Endothelial cell of umbilical vein (primary cell): ENCODE measurements at regions not wholly inside any gene's neighbourhood (a gene's known extent, or its start where the extent isn't known, plus 50 kb on each side); places are given as distances from the start of the nearest gene placed in this dataset.

Source experiments
- BruUV-seq: library from RNA; stranded (reverse); fragments of 400-500 nt; replicated peaks from 2 replicates; lab custom pipeline; 2021; lab: Mats Ljungman, UMichigan
- CTCF ChIA-PET: fragments of 300-600, 350-600 bp; sonication (Branson Sonifier 250); formaldehyde crosslinking; loops from one replicate; lab custom pipeline; 2021; ENCODE audit warnings: antibody characterized with exemption, inconsistent platforms; lab: Charles Lee
- POLR2A ChIA-PET: fragments of 300-600, 350-600 bp; sonication (Branson Sonifier 250); formaldehyde crosslinking; loops from one replicate; lab custom pipeline; 2021; ENCODE audit warnings: antibody characterized with exemption, inconsistent platforms; lab: Charles Lee
- DNase-seq: peaks from one replicate; pipeline ENCODE4 v3.0.0-alpha.2; 2011; ENCODE audit warnings: low read depth, low spot score
- FAIRE-seq: peaks from 2 replicates; lab custom pipeline; 2011; peaks lifted over from hg19 to GRCh38; lab: Jason Lieb, UNC
- H2AFZ ChIP-seq: 2 replicates; pipeline ENCODE4 v1.6.0; 2012; ENCODE audit warnings: low read depth, low read length, control low read depth, inconsistent platforms
- H3K27ac ChIP-seq: 2 replicates; pipeline ENCODE4 v1.5.1; 2011; ENCODE audit warnings: low read depth, mild to moderate bottlenecking, control low read depth, low read length, moderate library complexity; ENCODE audit not compliant: insufficient read depth
- H3K27me3 ChIP-seq, 2 experiments: 2 replicates each; pipeline versions ENCODE4 v1.6.0 to v1.6.1; 2011; ENCODE audit warnings: low read length in 2 of 2, mixed read lengths in 1 of 2; ENCODE audit not compliant: control insufficient read depth in 2 of 2, insufficient read depth in 2 of 2
- H3K36me3 ChIP-seq, 2 experiments: 2 replicates in 1 of 2; 3 replicates in 1 of 2; pipeline ENCODE4 v1.5.1; 2011; ENCODE audit warnings: low read length in 2 of 2, mild to moderate bottlenecking in 1 of 2, moderate library complexity in 1 of 2; ENCODE audit not compliant: control insufficient read depth in 2 of 2, insufficient read depth in 2 of 2; ENCODE audit errors: extremely low read depth in 1 of 2
- H3K4me1 ChIP-seq: 3 replicates; pipeline ENCODE4 v1.5.1; 2011; ENCODE audit warnings: mild to moderate bottlenecking, low read length; ENCODE audit not compliant: control insufficient read depth, insufficient read depth; ENCODE audit errors: extremely low read depth
- H3K4me2 ChIP-seq: 2 replicates; pipeline ENCODE4 v1.6.1; 2011; ENCODE audit warnings: low read length, control low read depth, mixed read lengths; ENCODE audit not compliant: insufficient read depth
- H3K4me3 ChIP-seq, 3 experiments: fragments of 200-600 bp in 1 of 3; sonication (generic), shearing (Covaris generic) in 1 of 3; replicated peaks in 1 of 3; 2 replicates each; pipeline ENCODE4 v1.5.1; 2011 to 2016; ENCODE audit warnings: control low read depth in 3 of 3, low read length in 3 of 3, mild to moderate bottlenecking in 2 of 3, inconsistent platforms in 1 of 3, low read depth in 1 of 3, moderate library complexity in 1 of 3; ENCODE audit not compliant: insufficient read depth in 1 of 3
- H3K79me2 ChIP-seq: 2 replicates; pipeline ENCODE4 v1.6.0; 2012; ENCODE audit warnings: low read length, inconsistent platforms; ENCODE audit not compliant: control insufficient read depth, insufficient read depth
- H3K9ac ChIP-seq: replicated peaks from 2 replicates; pipeline ENCODE3; 2011; ENCODE audit warnings: low read length, control low read depth; ENCODE audit not compliant: insufficient read depth; ENCODE audit errors: extremely low read depth
- H3K9me1 ChIP-seq: replicated peaks from 3 replicates; pipeline ENCODE4 v1.6.0; 2011; ENCODE audit warnings: mild to moderate bottlenecking, low read length; ENCODE audit not compliant: control insufficient read depth, insufficient read depth; ENCODE audit errors: extremely low read depth
- H3K9me3 ChIP-seq: replicated peaks from 2 replicates; pipeline ENCODE4 v1.5.1; 2012; ENCODE audit warnings: low read length, inconsistent platforms; ENCODE audit not compliant: control insufficient read depth, insufficient read depth
- H4K20me1 ChIP-seq: replicated peaks from 2 replicates; pipeline ENCODE3; 2011; ENCODE audit warnings: mild to moderate bottlenecking, low read length; ENCODE audit not compliant: control insufficient read depth, insufficient read depth; ENCODE audit errors: extremely low read depth
- EZH2 ChIP-seq: IDR thresholded peaks from 2 replicates; pipeline ENCODE4 v1.6.1; 2012; ENCODE audit warnings: borderline replicate concordance, low read depth, mild to moderate bottlenecking, moderate library complexity, low read length, inconsistent platforms; ENCODE audit not compliant: severe bottlenecking
- FOS ChIP-seq: IDR thresholded peaks from 2 replicates; pipeline ENCODE4 v1.6.1; 2011; ENCODE audit warnings: mild to moderate bottlenecking, low read length, moderate library complexity, borderline replicate concordance; ENCODE audit not compliant: insufficient read depth
- GATA2 ChIP-seq: IDR thresholded peaks from 2 replicates; pipeline ENCODE4 v1.7.0; 2011; ENCODE audit warnings: low read depth, mild to moderate bottlenecking, moderate library complexity, mixed read lengths, low read length; ENCODE audit not compliant: insufficient read length, insufficient read depth
- JUN ChIP-seq: IDR thresholded peaks from 2 replicates; pipeline ENCODE4 v1.6.1; 2011; ENCODE audit warnings: borderline replicate concordance, low read depth; ENCODE audit not compliant: insufficient read length, insufficient read depth
- MYC ChIP-seq: IDR thresholded peaks from one replicate; pipeline ENCODE4 v1.6.1; 2011; ENCODE audit warnings: mild to moderate bottlenecking, low read depth, low read length
- POLR2A ChIP-seq: IDR thresholded peaks from 2 replicates; pipeline ENCODE4 v1.6.1; 2012; ENCODE audit warnings: low read depth, mild to moderate bottlenecking, control low read depth, low read length
- POLR2AphosphoS5 ChIP-seq: IDR thresholded peaks from 2 replicates; pipeline ENCODE4 v1.6.1; 2012; ENCODE audit warnings: low read depth, mild to moderate bottlenecking, control low read depth, low read length, moderate library complexity; ENCODE audit not compliant: insufficient read depth
- dilution Hi-C: fragments of 300-500 bp; cut with MboI; formaldehyde crosslinking; loops from one replicate; pipeline ENCODE4 v1.15.0; 2019; ENCODE audit warnings: low sequenced_read_pairs; ENCODE audit not compliant: extremely low pct_ligation_motif_present
- intact Hi-C: fragments of 100-400 bp; cut with micrococcal nuclease; formaldehyde crosslinking; loops from one replicate; pipeline ENCODE4 v1.10.0; 2022
- TF ChIP-seq, protein P1 (sequence below): IDR thresholded peaks from 2 replicates; pipeline ENCODE4 v1.6.1; 2011; ENCODE audit not compliant: insufficient read depth, insufficient read length
- TF ChIP-seq, protein P2 (sequence below), 2 donors: IDR thresholded peaks; 1 replicate in 1 of 2; 2 replicates in 1 of 2; pipeline ENCODE4 v1.5.1; 2011; ENCODE audit warnings: low read length in 2 of 2, mild to moderate bottlenecking in 2 of 2, moderate library complexity in 2 of 2, control low read depth in 1 of 2, inconsistent platforms in 1 of 2, low read depth in 1 of 2; ENCODE audit not compliant: insufficient read depth in 1 of 2; ENCODE audit errors: extremely low read depth in 1 of 2

DNA sequence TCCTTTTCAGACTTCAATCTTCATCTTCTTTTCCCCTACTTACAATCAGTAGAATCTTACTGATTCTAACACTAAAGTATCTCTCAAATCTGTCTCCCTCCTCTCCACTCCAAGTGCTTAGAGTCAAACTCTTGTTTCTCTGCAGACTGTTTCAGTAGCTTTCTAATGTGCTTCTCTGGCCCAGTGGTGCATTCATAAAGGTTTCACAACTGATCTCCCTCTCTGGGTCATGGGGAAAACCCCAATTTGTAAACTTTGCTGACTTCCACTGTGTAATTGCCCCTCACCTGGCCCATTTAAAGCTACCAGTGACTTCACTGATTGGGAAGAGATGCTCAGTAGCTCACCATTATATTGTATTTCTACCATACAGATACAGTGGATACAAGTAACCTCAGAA, 183.6 kb downstream of the FAXC start:
- H3K9ac ChIP-seq, result no peak overlapping the region
- H3K4me2 ChIP-seq, result no peak overlapping the region
- no peaks in the 10 kb centered on the region for H3K36me3 ChIP-seq
- H3K4me3 ChIP-seq, result no peak overlapping the region
- no peaks in the 10 kb centered on the region for H3K79me2 ChIP-seq
- H3K4me1 ChIP-seq, result no peaks in the 10 kb centered on the region
- H3K9me3 ChIP-seq, result no peaks in the 10 kb centered on the region
- CTCF ChIA-PET, result interaction anchor here (1.8 to 3.7 kb wide), 2 partner anchors 10 to 14 kb away, joined by 5 to 14 read pairs; no protein-coding TSS in a partner anchor
- TF ChIP-seq EZH2 (no peak), POLR2AphosphoS5 (no peak), JUN (no peak), GATA2 (no peak), POLR2A (no peak), FOS (no peak), MYC (no peak)
- TF ChIP-seq, protein P1, sequence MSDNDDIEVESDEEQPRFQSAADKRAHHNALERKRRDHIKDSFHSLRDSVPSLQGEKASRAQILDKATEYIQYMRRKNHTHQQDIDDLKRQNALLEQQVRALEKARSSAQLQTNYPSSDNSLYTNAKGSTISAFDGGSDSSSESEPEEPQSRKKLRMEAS, result no peak
- TF ChIP-seq, protein P2, sequence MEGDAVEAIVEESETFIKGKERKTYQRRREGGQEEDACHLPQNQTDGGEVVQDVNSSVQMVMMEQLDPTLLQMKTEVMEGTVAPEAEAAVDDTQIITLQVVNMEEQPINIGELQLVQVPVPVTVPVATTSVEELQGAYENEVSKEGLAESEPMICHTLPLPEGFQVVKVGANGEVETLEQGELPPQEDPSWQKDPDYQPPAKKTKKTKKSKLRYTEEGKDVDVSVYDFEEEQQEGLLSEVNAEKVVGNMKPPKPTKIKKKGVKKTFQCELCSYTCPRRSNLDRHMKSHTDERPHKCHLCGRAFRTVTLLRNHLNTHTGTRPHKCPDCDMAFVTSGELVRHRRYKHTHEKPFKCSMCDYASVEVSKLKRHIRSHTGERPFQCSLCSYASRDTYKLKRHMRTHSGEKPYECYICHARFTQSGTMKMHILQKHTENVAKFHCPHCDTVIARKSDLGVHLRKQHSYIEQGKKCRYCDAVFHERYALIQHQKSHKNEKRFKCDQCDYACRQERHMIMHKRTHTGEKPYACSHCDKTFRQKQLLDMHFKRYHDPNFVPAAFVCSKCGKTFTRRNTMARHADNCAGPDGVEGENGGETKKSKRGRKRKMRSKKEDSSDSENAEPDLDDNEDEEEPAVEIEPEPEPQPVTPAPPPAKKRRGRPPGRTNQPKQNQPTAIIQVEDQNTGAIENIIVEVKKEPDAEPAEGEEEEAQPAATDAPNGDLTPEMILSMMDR (IDR thresholded peaks at IDR 0.05; ENCODE audit: extremely low read depth in 1 of 2, insufficient read depth in 1 of 2, low read depth in 1 of 2, low read length in 2 of 2), result no peak
- no peaks in the 10 kb centered on the region for H4K20me1 ChIP-seq
- no peak for DNase-seq
- H3K27ac ChIP-seq, result no peak overlapping the region
- peaks cover 2% of the 10 kb centered on the region for H3K9me1 ChIP-seq
- intact Hi-C loops (no loop called here), dilution Hi-C loops (no loop called here)
- no peaks in the 10 kb centered on the region for H3K27me3 ChIP-seq
- H2AFZ ChIP-seq, result no peak overlapping the region
- POLR2A ChIA-PET, result no interaction called here
- BruUV-seq, result no TSS peak
- FAIRE-seq, result no peak
